HCT116 (cell line): ENCODE measurements at regions not wholly inside any gene's neighbourhood (a gene's known extent, or its start where the extent isn't known, plus 50 kb on each side); places are given as distances from the start of the nearest gene placed in this dataset.

Experiments used
- CTCF ChIP-seq, 3 experiments: fragments of 200-600 bp in 1 of 3; sonication (generic) in 1 of 3; IDR thresholded peaks in 2 of 3; conservative IDR thresholded peaks in 1 of 3; 2 replicates each; pipeline ENCODE4 v1.5.1; 2012 to 2017; ENCODE audit warnings: low read depth in 2 of 3, low read length in 2 of 3, antibody characterized with exemption in 1 of 3, borderline replicate concordance in 1 of 3, control low read depth in 1 of 3, mild to moderate bottlenecking in 1 of 3, mixed read lengths in 1 of 3, mixed run types in 1 of 3, moderate library complexity in 1 of 3; ENCODE audit not compliant: insufficient read depth in 1 of 3
- MAX ChIP-seq: IDR thresholded peaks from 2 replicates; pipeline ENCODE4 v1.6.1; 2012
- POLR2AphosphoS5 ChIP-seq: IDR thresholded peaks from 2 replicates; pipeline ENCODE4 v1.6.1; 2011; ENCODE audit warnings: mild to moderate bottlenecking, low read depth, low read length, moderate library complexity
- REST ChIP-seq: IDR thresholded peaks from 2 replicates; pipeline ENCODE4 v1.6.1; 2012; ENCODE audit warnings: low read depth

- TF ChIP-seq CTCF (IDR thresholded peaks at IDR 0.05 in 2 of 3, conservative IDR thresholded peaks at IDR 0.05 in 1 of 3; ENCODE audit: borderline replicate concordance in 1 of 3, insufficient read depth in 1 of 3, low read depth in 2 of 3, low read length in 2 of 3) (no peak), POLR2AphosphoS5 (no peak), MAX (no peak), REST (no peak)
Observed at GRCh38 chr5:163041254-163041653, 396.1 kb upstream of the CCNG1 start.
